ENCODE measurements at regions not wholly inside any gene's neighbourhood (a gene's known extent, or its start where the extent isn't known, plus 50 kb on each side); places are given as distances from the start of the nearest gene placed in this dataset.
A peak's percentile ranks its signal among the peaks of the same experiment; 100 is the strongest.

GRCh38 chr9:79255651-79256260, 316.0 kb upstream of the TLE4 start:
- in situ Hi-C loops (cut with MboI; ENCODE audit: low sequenced_read_pairs in 4 of 4): no loop called here
- Histone ChIP-seq H3K4me1 (no peaks in the 10 kb centered on the region), H3K4me3 (no peak overlapping the region), H3K9me3 (no peaks in the 10 kb centered on the region), H3K27ac (no peak overlapping the region), H3K27me3 (peaks cover 18 to 27% (median 24%) of the 10 kb centered on the region in 3 donors), H3K36me3 (no peaks in the 10 kb centered on the region)
- TF ChIP-seq CTCF (IDR thresholded peaks at IDR 0.05 in 4 of 5, conservative IDR thresholded peaks at IDR 0.05 in 1 of 5) (no peak), POLR2A (IDR thresholded peaks at IDR 0.05) (no peak)
- intact Hi-C loops (cut with DNase I; ENCODE audit: low total_unique reads): no loop called here
- ATAC-seq (no peak), DNase-seq (no peak)

GRCh38 chr9:79256691-79257213, 315.0 kb upstream of the TLE4 start:
- intact Hi-C loops (cut with DNase I; ENCODE audit: low total_unique reads) (no loop called here), in situ Hi-C loops (cut with MboI; ENCODE audit: low sequenced_read_pairs in 4 of 4) (no loop called here)
- ATAC-seq (no peak), DNase-seq (no peak)
- TF ChIP-seq POLR2A (IDR thresholded peaks at IDR 0.05) (no peak), CTCF (IDR thresholded peaks at IDR 0.05 in 4 of 5, conservative IDR thresholded peaks at IDR 0.05 in 1 of 5) (no peak)
- Histone ChIP-seq H3K27ac (no peak overlapping the region), H3K4me3 (peak overlapping the region in 2 of 4 donors; percentile 16 to 19), H3K36me3 (no peaks in the 10 kb centered on the region), H3K27me3 (peaks cover 18 to 27% (median 24%) of the 10 kb centered on the region in 3 donors), H3K4me1 (no peaks in the 10 kb centered on the region), H3K9me3 (no peaks in the 10 kb centered on the region)

- H3K4me3 ChIP-seq: peak overlapping the region in 2 of 4 donors; percentile 16 to 34
Measured at GRCh38 chr9:79257228-79257781, 314.5 kb upstream of the TLE4 start.

GRCh38 chr9:79257790-79258351, 313.9 kb upstream of the TLE4 start:
- DNase-seq: no peak
- no peak for ATAC-seq
- Histone ChIP-seq H3K27me3 (peaks cover 18 to 27% (median 24%) of the 10 kb centered on the region in 3 donors), H3K9me3 (no peaks in the 10 kb centered on the region), H3K4me1 (no peaks in the 10 kb centered on the region), H3K27ac (no peak overlapping the region), H3K36me3 (no peaks in the 10 kb centered on the region), H3K4me3 (no peak overlapping the region)
- in situ Hi-C loops (cut with MboI; ENCODE audit: low sequenced_read_pairs in 4 of 4): no loop called here
- no peak for TF ChIP-seq CTCF (IDR thresholded peaks at IDR 0.05 in 4 of 5, conservative IDR thresholded peaks at IDR 0.05 in 1 of 5)
- TF ChIP-seq POLR2A (IDR thresholded peaks at IDR 0.05): no peak
- intact Hi-C loops (cut with DNase I; ENCODE audit: low total_unique reads): no loop called here

More at GRCh38 chr9:79257228-79257781, 314.5 kb upstream of the TLE4 start:
- TF ChIP-seq POLR2A (IDR thresholded peaks at IDR 0.05) (no peak), CTCF (IDR thresholded peaks at IDR 0.05 in 4 of 5, conservative IDR thresholded peaks at IDR 0.05 in 1 of 5) (no peak)
- ATAC-seq (no peak), DNase-seq (no peak)
- in situ Hi-C loops (cut with MboI; ENCODE audit: low sequenced_read_pairs in 4 of 4): no loop called here
- H3K27me3 ChIP-seq: peaks cover 18 to 27% (median 24%) of the 10 kb centered on the region in 3 donors
- H3K27ac ChIP-seq: no peak overlapping the region
- no peaks in the 10 kb centered on the region for H3K4me1 ChIP-seq
- no peaks in the 10 kb centered on the region for H3K36me3 ChIP-seq
- intact Hi-C loops (cut with DNase I; ENCODE audit: low total_unique reads): no loop called here
- no peaks in the 10 kb centered on the region for H3K9me3 ChIP-seq

Measured in gastrocnemius medialis (tissue), 4 donors.